ENCODE measurements at regions not wholly inside any gene's neighbourhood (a gene's known extent, or its start where the extent isn't known, plus 50 kb on each side); places are given as distances from the start of the nearest gene placed in this dataset.
A peak's percentile ranks its signal among the peaks of the same experiment; 100 is the strongest.

DNA sequence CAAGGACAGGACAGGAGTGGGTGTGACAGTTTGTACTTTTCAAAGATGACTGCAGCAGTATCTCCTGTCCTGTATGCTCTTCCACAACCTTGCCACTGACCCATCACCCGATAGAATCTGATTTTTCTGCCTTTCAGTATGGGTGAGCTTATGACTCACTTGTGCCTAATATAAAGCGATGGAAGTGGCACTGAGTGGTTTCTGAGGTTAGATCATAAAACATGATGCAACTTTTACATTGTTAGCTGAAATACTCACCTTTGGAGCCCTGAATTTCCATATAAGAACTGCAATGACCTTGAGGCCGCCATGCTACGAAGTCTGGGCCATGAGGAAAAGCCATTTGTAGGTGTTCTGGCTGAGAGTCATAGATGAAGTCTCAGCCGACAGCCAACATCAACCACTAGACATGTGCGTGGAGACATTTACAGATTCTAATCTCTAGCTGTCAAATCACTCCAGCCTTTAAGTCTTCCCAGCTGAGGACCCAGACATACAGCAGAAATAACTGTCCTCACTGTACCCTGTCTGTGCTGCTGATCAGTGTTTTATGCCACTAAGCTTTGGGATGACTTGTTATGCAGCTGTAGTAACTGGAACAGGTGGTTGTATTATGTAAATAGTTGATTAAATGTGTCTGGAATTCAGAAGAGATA lies 105.9 kb upstream of the ARHGAP20 start:
- H3K4me1 ChIP-seq (ENCODE audit: control insufficient read depth in 1 of 2, insufficient read depth in 2 of 2, low read length in 2 of 2): no peaks in the 10 kb centered on the region
- H3K27ac ChIP-seq (ENCODE audit: low read depth in 1 of 2, low read length in 2 of 2): no peak overlapping the region
- no peak for ATAC-seq (ENCODE audit: low FRiP score)
- H3K27me3 ChIP-seq (ENCODE audit: control insufficient read depth in 1 of 2, insufficient read depth in 2 of 2, low read length in 1 of 2): no peaks in the 10 kb centered on the region
- no peaks in the 10 kb centered on the region for H3K36me3 ChIP-seq (ENCODE audit: control insufficient read depth in 1 of 2, insufficient read depth in 2 of 2, low read length in 1 of 2)
- H3K4me3 ChIP-seq (ENCODE audit: low read length in 2 of 2): no peak overlapping the region
- no peaks in the 10 kb centered on the region for H3K9me3 ChIP-seq (ENCODE audit: control insufficient read depth, low read length)
- WGBS, 2 donors: 89 to 90% methylated on average over 6 of the region's 6 CpGs
- no peak for DNase-seq
- intact Hi-C loops (cut with DNase I): no loop called here

DNA sequence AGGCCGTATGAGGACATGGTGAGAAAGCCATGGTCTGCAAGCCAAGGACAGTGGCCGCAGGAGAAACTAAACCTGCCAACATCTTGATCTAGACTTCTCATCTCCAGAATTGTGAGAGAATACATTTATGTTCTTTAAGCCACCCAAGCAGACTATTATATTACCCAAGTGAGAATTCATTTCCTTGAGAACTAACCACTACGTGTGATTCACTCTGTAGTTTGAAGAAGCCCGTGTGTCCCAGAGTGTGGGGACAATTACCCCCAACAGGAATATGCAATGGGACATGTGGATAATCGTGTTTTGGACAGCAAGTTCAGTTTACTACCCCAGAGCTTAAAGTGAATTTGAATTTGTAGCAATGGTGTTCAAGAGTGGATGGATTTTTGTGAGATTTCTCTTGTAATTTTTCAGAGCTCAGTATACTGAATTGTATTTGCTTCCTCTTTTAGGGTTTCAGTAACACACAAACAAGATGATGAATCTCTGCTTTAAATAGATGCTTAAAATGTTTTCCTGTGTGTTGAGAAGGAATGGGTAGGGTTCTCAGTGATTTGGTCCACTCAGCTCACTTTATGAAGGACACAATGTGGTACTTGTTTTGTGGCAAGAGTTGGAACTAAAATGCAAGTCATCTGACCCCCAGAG lies 100.0 kb upstream of the ARHGAP20 start:
- no peaks in the 10 kb centered on the region for H3K4me1 ChIP-seq (ENCODE audit: control insufficient read depth in 1 of 2, insufficient read depth in 2 of 2, low read length in 2 of 2)
- DNase-seq: no peak
- H3K27ac ChIP-seq (ENCODE audit: low read depth in 1 of 2, low read length in 2 of 2): no peak overlapping the region
- no peaks in the 10 kb centered on the region for H3K9me3 ChIP-seq (ENCODE audit: control insufficient read depth, low read length)
- 93% methylated on average over 5 of the region's 5 CpGs for WGBS, 2 donors
- no peak overlapping the region for H3K4me3 ChIP-seq (ENCODE audit: low read length in 2 of 2)
- H3K27me3 ChIP-seq (ENCODE audit: control insufficient read depth in 1 of 2, insufficient read depth in 2 of 2, low read length in 1 of 2): no peaks in the 10 kb centered on the region
- no peaks in the 10 kb centered on the region for H3K36me3 ChIP-seq (ENCODE audit: control insufficient read depth in 1 of 2, insufficient read depth in 2 of 2, low read length in 1 of 2)
- intact Hi-C loops (cut with DNase I): no loop called here
- no peak for ATAC-seq (ENCODE audit: low FRiP score)

DNA sequence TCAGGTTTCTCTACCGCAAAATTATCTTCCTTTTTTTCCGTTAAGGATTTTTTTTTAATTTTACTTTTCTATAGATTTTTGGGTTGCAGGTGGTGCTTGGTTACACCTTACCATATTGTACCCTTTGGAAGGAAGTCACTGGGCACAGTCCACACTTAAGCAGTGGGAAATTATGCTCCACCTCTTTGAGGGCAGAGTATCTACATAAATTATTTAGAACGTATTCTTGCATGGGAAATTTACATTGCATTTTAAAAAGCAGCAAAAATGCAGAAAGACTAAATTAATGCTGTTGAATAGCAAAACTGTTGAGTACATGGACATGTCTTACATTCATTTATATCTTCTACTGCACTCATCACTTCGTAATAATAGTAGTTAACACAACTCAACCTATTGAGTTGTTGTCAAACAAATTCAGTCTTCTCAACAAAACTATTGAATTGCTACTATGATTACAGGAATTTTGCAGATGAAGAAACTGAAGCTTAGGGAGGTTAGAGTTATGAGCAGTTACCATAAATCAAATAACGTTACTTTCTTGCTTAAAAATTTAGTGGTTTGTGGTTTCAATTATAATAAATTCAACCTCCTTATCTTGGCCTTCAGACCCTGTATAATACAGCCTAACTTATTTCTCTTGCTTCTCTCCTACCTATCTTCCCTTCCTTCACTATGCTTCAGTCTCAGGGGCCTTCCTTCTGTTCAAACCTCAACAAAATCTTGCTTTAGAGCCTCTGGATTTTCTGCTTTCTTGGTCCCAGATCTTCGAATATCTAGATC lies 97.4 kb upstream of the ARHGAP20 start:
- intact Hi-C loops (cut with DNase I): no loop called here
- H3K4me3 ChIP-seq (ENCODE audit: low read length in 2 of 2): no peak overlapping the region
- WGBS, 2 donors: 83 to 84% methylated on average over 6 of the region's 6 CpGs

DNA sequence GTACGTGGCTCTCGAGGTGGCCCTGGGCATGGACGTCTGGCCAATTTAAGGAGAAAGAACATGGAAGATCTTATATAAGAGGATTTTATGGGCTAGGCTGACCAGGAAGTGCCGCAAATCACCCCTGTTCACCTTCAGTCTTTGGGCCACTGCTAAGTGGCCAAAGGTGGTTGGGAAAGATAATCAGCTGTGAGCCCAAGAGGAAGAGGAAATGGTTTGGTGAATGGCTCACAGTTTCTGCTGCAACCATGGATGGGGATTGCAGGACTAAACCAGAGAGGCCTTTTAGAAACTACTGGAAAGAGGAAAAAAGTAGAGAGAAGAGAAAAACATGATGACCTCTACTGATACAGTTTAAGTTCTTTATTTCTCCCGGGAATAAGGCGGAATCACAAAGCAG lies 96.0 kb upstream of the ARHGAP20 start:
- Histone ChIP-seq H3K4me3 (ENCODE audit: low read length in 2 of 2) (no peak overlapping the region), H3K27me3 (ENCODE audit: control insufficient read depth in 1 of 2, insufficient read depth in 2 of 2, low read length in 1 of 2) (no peaks in the 10 kb centered on the region), H3K9me3 (ENCODE audit: control insufficient read depth, low read length) (no peaks in the 10 kb centered on the region), H3K27ac (ENCODE audit: low read depth in 1 of 2, low read length in 2 of 2) (no peak overlapping the region), H3K4me1 (ENCODE audit: control insufficient read depth in 1 of 2, insufficient read depth in 2 of 2, low read length in 2 of 2) (no peaks in the 10 kb centered on the region), H3K36me3 (ENCODE audit: control insufficient read depth in 1 of 2, insufficient read depth in 2 of 2, low read length in 1 of 2) (no peaks in the 10 kb centered on the region)
- WGBS, 2 donors: 93 to 95% methylated on average over 6 of the region's 6 CpGs
- DNase-seq (no peak), ATAC-seq (ENCODE audit: low FRiP score) (no peak)
- intact Hi-C loops (cut with DNase I): no loop called here

More for the DNA sequence above, 97.4 kb upstream of the ARHGAP20 start:
- Histone ChIP-seq H3K9me3 (ENCODE audit: control insufficient read depth, low read length) (no peaks in the 10 kb centered on the region), H3K36me3 (ENCODE audit: control insufficient read depth in 1 of 2, insufficient read depth in 2 of 2, low read length in 1 of 2) (no peaks in the 10 kb centered on the region), H3K27me3 (ENCODE audit: control insufficient read depth in 1 of 2, insufficient read depth in 2 of 2, low read length in 1 of 2) (no peaks in the 10 kb centered on the region), H3K27ac (ENCODE audit: low read depth in 1 of 2, low read length in 2 of 2) (no peak overlapping the region), H3K4me1 (ENCODE audit: control insufficient read depth in 1 of 2, insufficient read depth in 2 of 2, low read length in 2 of 2) (no peaks in the 10 kb centered on the region)
- DNase-seq (no peak), ATAC-seq (ENCODE audit: low FRiP score) (no peak)

DNA sequence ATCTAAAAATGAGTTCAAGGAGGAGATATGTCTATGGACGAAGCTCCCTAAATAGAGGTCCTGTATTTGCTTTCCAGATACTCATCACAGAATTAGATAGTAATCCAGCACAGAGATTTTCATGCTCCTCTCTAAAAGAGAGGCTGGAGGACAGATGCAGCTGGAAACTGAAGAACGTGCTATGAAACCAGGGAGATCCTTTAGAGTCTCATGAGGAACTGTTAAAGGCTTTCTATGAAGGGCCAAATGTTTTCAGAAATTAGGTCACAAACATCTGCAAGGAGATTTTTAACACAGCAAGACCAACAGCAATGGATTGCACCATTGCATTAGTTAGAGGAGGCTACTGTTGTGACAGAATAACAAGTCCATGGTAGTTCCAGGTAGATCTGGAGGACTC lies 95.6 kb upstream of the ARHGAP20 start:
- 93 to 96% methylated on average over 2 of the region's 2 CpGs for WGBS, 2 donors
- no peak overlapping the region for H3K4me3 ChIP-seq (ENCODE audit: low read length in 2 of 2)
- intact Hi-C loops (cut with DNase I): no loop called here
- ATAC-seq (ENCODE audit: low FRiP score) (no peak), DNase-seq (no peak)
- no peaks in the 10 kb centered on the region for H3K27me3 ChIP-seq (ENCODE audit: control insufficient read depth in 1 of 2, insufficient read depth in 2 of 2, low read length in 1 of 2)
- no peak overlapping the region for H3K27ac ChIP-seq (ENCODE audit: low read depth in 1 of 2, low read length in 2 of 2)
- no peaks in the 10 kb centered on the region for H3K36me3 ChIP-seq (ENCODE audit: control insufficient read depth in 1 of 2, insufficient read depth in 2 of 2, low read length in 1 of 2)
- H3K4me1 ChIP-seq (ENCODE audit: control insufficient read depth in 1 of 2, insufficient read depth in 2 of 2, low read length in 2 of 2): no peaks in the 10 kb centered on the region
- no peaks in the 10 kb centered on the region for H3K9me3 ChIP-seq (ENCODE audit: control insufficient read depth, low read length)

DNA sequence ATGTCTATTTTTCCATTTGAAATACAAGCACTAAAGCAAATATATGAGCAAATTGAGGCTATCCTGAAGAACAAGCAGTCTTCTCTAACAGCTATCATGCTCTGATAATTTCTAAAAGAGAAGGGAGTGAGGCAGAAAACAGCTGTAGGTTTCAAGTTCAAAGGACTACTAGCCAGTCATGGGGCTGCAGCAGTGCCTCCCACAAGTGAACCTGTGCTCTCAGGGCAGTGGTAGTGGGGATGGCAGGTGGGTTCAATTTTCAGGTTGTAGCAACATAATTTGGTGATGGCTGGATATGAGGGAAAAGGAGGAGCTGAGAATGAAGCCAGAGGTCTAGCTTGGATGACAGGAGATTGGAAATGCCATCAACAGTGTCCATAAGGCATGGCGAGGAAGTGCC lies 93.5 kb upstream of the ARHGAP20 start:
- ATAC-seq (ENCODE audit: low FRiP score): no peak
- no peaks in the 10 kb centered on the region for H3K9me3 ChIP-seq (ENCODE audit: control insufficient read depth, low read length)
- no peak overlapping the region for H3K27ac ChIP-seq (ENCODE audit: low read depth in 1 of 2, low read length in 2 of 2)
- intact Hi-C loops (cut with DNase I): no loop called here
- H3K4me1 ChIP-seq (ENCODE audit: control insufficient read depth in 1 of 2, insufficient read depth in 2 of 2, low read length in 2 of 2): no peaks in the 10 kb centered on the region
- 89 to 93% methylated on average over 1 of the region's 1 CpG for WGBS, 2 donors
- no peaks in the 10 kb centered on the region for H3K27me3 ChIP-seq (ENCODE audit: control insufficient read depth in 1 of 2, insufficient read depth in 2 of 2, low read length in 1 of 2)
- no peaks in the 10 kb centered on the region for H3K36me3 ChIP-seq (ENCODE audit: control insufficient read depth in 1 of 2, insufficient read depth in 2 of 2, low read length in 1 of 2)
- no peak for DNase-seq
- no peak overlapping the region for H3K4me3 ChIP-seq (ENCODE audit: low read length in 2 of 2)

DNA sequence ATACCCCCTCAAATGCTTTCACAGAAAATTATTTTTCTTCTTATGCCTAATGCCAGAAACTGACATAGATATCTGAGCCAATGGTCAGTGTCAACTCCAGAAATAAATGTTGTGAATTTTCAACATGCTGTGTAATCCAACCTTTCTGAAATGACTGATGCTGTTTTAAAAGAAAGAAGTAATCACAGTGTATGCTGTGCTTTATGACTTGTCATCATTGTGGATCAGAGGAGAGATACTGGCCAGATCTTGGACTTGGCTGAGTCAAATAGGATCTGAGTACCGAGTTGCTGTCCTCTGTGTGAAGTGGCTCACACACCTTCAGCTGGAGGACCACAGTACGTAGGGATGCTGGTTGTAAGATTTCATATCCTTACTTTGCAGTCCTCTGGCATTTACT lies 89.9 kb upstream of the ARHGAP20 start:
- intact Hi-C loops (cut with DNase I): no loop called here
- WGBS, 2 donors: 74% methylated on average over 2 of the region's 2 CpGs
- ATAC-seq (ENCODE audit: low FRiP score) (no peak), DNase-seq (no peak)
- Histone ChIP-seq H3K4me3 (ENCODE audit: low read length in 2 of 2) (no peak overlapping the region), H3K9me3 (ENCODE audit: control insufficient read depth, low read length) (no peaks in the 10 kb centered on the region), H3K27me3 (ENCODE audit: control insufficient read depth in 1 of 2, insufficient read depth in 2 of 2, low read length in 1 of 2) (no peaks in the 10 kb centered on the region), H3K36me3 (ENCODE audit: control insufficient read depth in 1 of 2, insufficient read depth in 2 of 2, low read length in 1 of 2) (no peaks in the 10 kb centered on the region), H3K27ac (ENCODE audit: low read depth in 1 of 2, low read length in 2 of 2) (no peak overlapping the region), H3K4me1 (ENCODE audit: control insufficient read depth in 1 of 2, insufficient read depth in 2 of 2, low read length in 2 of 2) (no peaks in the 10 kb centered on the region)

DNA sequence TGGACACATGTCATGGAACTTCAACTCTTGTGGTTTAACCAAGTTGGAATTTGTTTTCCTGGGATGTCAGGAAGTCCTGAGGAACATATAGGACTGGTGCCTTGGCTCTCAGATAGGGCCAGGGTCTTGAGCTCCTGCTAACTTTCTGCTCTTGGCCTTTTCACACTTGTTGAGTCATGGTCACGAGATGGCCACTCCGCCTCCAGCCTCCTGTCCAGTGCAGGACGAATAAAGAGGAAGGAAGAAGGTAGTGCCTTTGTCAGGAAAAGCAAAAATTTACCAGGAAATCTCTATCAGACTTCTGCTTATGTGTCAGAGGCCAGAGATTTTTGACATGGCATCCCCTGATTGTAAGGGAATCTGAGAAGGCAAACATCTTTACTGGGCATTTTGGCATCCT lies 89.1 kb upstream of the ARHGAP20 start:
- DNase-seq: peak in 1 of 2 donors; percentile 60
- Histone ChIP-seq H3K27me3 (ENCODE audit: control insufficient read depth in 1 of 2, insufficient read depth in 2 of 2, low read length in 1 of 2) (no peaks in the 10 kb centered on the region), H3K4me3 (ENCODE audit: low read length in 2 of 2) (no peak overlapping the region), H3K36me3 (ENCODE audit: control insufficient read depth in 1 of 2, insufficient read depth in 2 of 2, low read length in 1 of 2) (no peaks in the 10 kb centered on the region), H3K9me3 (ENCODE audit: control insufficient read depth, low read length) (no peaks in the 10 kb centered on the region), H3K4me1 (ENCODE audit: control insufficient read depth in 1 of 2, insufficient read depth in 2 of 2, low read length in 2 of 2) (no peaks in the 10 kb centered on the region), H3K27ac (ENCODE audit: low read depth in 1 of 2, low read length in 2 of 2) (no peak overlapping the region)
- WGBS, 2 donors: 82 to 88% methylated on average over 3 of the region's 3 CpGs
- intact Hi-C loops (cut with DNase I): no loop called here
- ATAC-seq (ENCODE audit: low FRiP score): no peak

Data from aorta (tissue), 5 donors.